ENCODE measurements at regions not wholly inside any gene's neighbourhood (a gene's known extent, or its start where the extent isn't known, plus 50 kb on each side); places are given as distances from the start of the nearest gene placed in this dataset.

- in situ Hi-C loops (cut with HindIII; ENCODE audit: low pct_ligation_motif_present, low sequenced_read_pairs): no loop called here
- TF ChIP-seq CTCF (IDR thresholded peaks at IDR 0.05; ENCODE audit: low read depth, low read length, missing control alignments): peak; percentile 50
- no peak for DNase-seq
Measured at GRCh38 chr20:60271597-60271996, 313.4 kb downstream of the CDH26 start.

GRCh38 chr20:60272790-60273189 is 314.6 kb downstream of the CDH26 start:
- Histone ChIP-seq H3K36me3 (replicated peaks) (no peaks in the 10 kb centered on the region), H3K27me3 (replicated peaks) (no peaks in the 10 kb centered on the region), H3K27ac (no peak overlapping the region), H3K4me3 (ENCODE audit: low read depth, low read length) (no peak overlapping the region)
- DNase-seq: no peak
- in situ Hi-C loops (cut with HindIII; ENCODE audit: low pct_ligation_motif_present, low sequenced_read_pairs): no loop called here
- no peak for TF ChIP-seq CTCF (IDR thresholded peaks at IDR 0.05; ENCODE audit: low read depth, low read length, missing control alignments)

More at GRCh38 chr20:60271597-60271996, 313.4 kb downstream of the CDH26 start:
- H3K27ac ChIP-seq: no peak overlapping the region
- no peak overlapping the region for H3K4me3 ChIP-seq (ENCODE audit: low read depth, low read length)
- H3K27me3 ChIP-seq (replicated peaks): no peaks in the 10 kb centered on the region
- no peaks in the 10 kb centered on the region for H3K36me3 ChIP-seq (replicated peaks)

- no peak for TF ChIP-seq CTCF (IDR thresholded peaks at IDR 0.05; ENCODE audit: low read depth, low read length, missing control alignments)
- no peaks in the 10 kb centered on the region for H3K36me3 ChIP-seq (replicated peaks)
- H3K4me3 ChIP-seq (ENCODE audit: low read depth, low read length): no peak overlapping the region
- H3K27ac ChIP-seq: no peak overlapping the region
- no peak for DNase-seq
- H3K27me3 ChIP-seq (replicated peaks): no peaks in the 10 kb centered on the region
- in situ Hi-C loops (cut with HindIII; ENCODE audit: low pct_ligation_motif_present, low sequenced_read_pairs): no loop called here
Measured at GRCh38 chr20:60274717-60275116, 316.5 kb downstream of the CDH26 start.

- DNase-seq: no peak
- Histone ChIP-seq H3K27ac (no peak overlapping the region), H3K27me3 (replicated peaks) (no peaks in the 10 kb centered on the region), H3K36me3 (replicated peaks) (no peaks in the 10 kb centered on the region), H3K4me3 (ENCODE audit: low read depth, low read length) (no peak overlapping the region)
- in situ Hi-C loops (cut with HindIII; ENCODE audit: low pct_ligation_motif_present, low sequenced_read_pairs): no loop called here
- TF ChIP-seq CTCF (IDR thresholded peaks at IDR 0.05; ENCODE audit: low read depth, low read length, missing control alignments): no peak
Measured at GRCh38 chr20:60281295-60281694, 323.1 kb downstream of the CDH26 start.

- no peak for DNase-seq
- TF ChIP-seq CTCF (IDR thresholded peaks at IDR 0.05; ENCODE audit: low read depth, low read length, missing control alignments): no peak
- in situ Hi-C loops (cut with HindIII; ENCODE audit: low pct_ligation_motif_present, low sequenced_read_pairs): no loop called here
- Histone ChIP-seq H3K4me3 (ENCODE audit: low read depth, low read length) (no peak overlapping the region), H3K27me3 (replicated peaks) (no peaks in the 10 kb centered on the region), H3K27ac (no peak overlapping the region), H3K36me3 (replicated peaks) (no peaks in the 10 kb centered on the region)
Measured at GRCh38 chr20:60283281-60283680, 325.1 kb downstream of the CDH26 start.

GRCh38 chr20:60286764-60287163 is 328.5 kb downstream of the CDH26 start:
- H3K27me3 ChIP-seq (replicated peaks): no peaks in the 10 kb centered on the region
- in situ Hi-C loops (cut with HindIII; ENCODE audit: low pct_ligation_motif_present, low sequenced_read_pairs): no loop called here
- TF ChIP-seq CTCF (IDR thresholded peaks at IDR 0.05; ENCODE audit: low read depth, low read length, missing control alignments): no peak
- H3K27ac ChIP-seq: no peak overlapping the region
- no peak for DNase-seq
- H3K36me3 ChIP-seq (replicated peaks): no peaks in the 10 kb centered on the region
- H3K4me3 ChIP-seq (ENCODE audit: low read depth, low read length): no peak overlapping the region
